K562 (cell line): ENCODE measurements at regions not wholly inside any gene's neighbourhood (a gene's known extent, or its start where the extent isn't known, plus 50 kb on each side); places are given as distances from the start of the nearest gene placed in this dataset.

ENCODE experiments used
- ATAC-seq: fragments of 200-7000 bp; cut with Tn5 transposase; 3 replicates; pipeline ENCODE4 v1.9.1; 2020; ENCODE audit warnings: moderate library complexity
- BruUV-seq: library from RNA; stranded (reverse); fragments of 400-500 nt; replicated peaks from 2 replicates; lab custom pipeline; 2021; lab: Mats Ljungman, UMichigan
- CTCF ChIA-PET: fragments of 300-600 bp; formaldehyde crosslinking; extraction: SDS; loops from one replicate; lab custom pipeline; 2021; ENCODE audit warnings: low intra/inter-chr PET ratio; lab: Yijun Ruan, JAX
- POLR2A ChIA-PET: fragments of 300-600, 350-650 bp; sonication (Branson Sonifier 250); formaldehyde crosslinking; extraction: SDS; loops from one replicate; lab custom pipeline; 2021; ENCODE audit warnings: antibody characterized with exemption, inconsistent platforms; lab: Yijun Ruan, JAX
- DNase-seq, 4 experiments: peaks; one replicate each; pipeline versions ENCODE4 v3.0.0 to v3.0.0-alpha.2; 2011 to 2018; ENCODE audit warnings: low spot score in 3 of 4, mixed read lengths in 3 of 4; ENCODE audit errors: extremely low read depth in 1 of 4
- FAIRE-seq: peaks from 2 replicates; lab custom pipeline; 2011; peaks lifted over from hg19 to GRCh38; lab: Jason Lieb, UNC
- H2AFZ ChIP-seq: 2 replicates; pipeline ENCODE4 v1.6.0; 2011; ENCODE audit warnings: low read depth, low read length, control low read depth, inconsistent platforms
- H3K27ac ChIP-seq: fragments of 200-600 bp; 3 replicates; pipeline ENCODE4 v1.8.0; 2011; ENCODE audit warnings: low read depth, mild to moderate bottlenecking, control low read depth, inconsistent platforms, low read length, moderate library complexity, mixed read lengths; ENCODE audit errors: extremely low read depth
- H3K27me3 ChIP-seq, 2 experiments: fragments of 300-600 bp in 1 of 2; 2 replicates in 1 of 2; 3 replicates in 1 of 2; pipeline versions ENCODE4 v1.6.0 to v1.8.0; 2011; ENCODE audit warnings: inconsistent platforms in 2 of 2, low read length in 2 of 2, mild to moderate bottlenecking in 1 of 2, mixed read lengths in 1 of 2, moderate library complexity in 1 of 2; ENCODE audit not compliant: control insufficient read depth in 2 of 2, insufficient read depth in 2 of 2
- H3K36me3 ChIP-seq: fragments of 300-600 bp; 3 replicates; pipeline ENCODE4 v1.8.0; 2011; ENCODE audit warnings: mild to moderate bottlenecking, low read length, inconsistent platforms; ENCODE audit not compliant: control insufficient read depth, insufficient read depth
- H3K4me1 ChIP-seq, 2 experiments: fragments of 200-600 bp in 1 of 2; replicated peaks in 1 of 2; 2 replicates in 1 of 2; 3 replicates in 1 of 2; pipeline versions ENCODE4 v1.5.1 to v1.8.0; 2011; ENCODE audit warnings: inconsistent platforms in 2 of 2, low read length in 2 of 2, mild to moderate bottlenecking in 1 of 2, mixed read lengths in 1 of 2, moderate library complexity in 1 of 2; ENCODE audit not compliant: control insufficient read depth in 2 of 2, insufficient read depth in 2 of 2
- H3K4me2 ChIP-seq: 2 replicates; pipeline ENCODE4 v1.6.1; 2011; ENCODE audit warnings: low read length, control low read depth, inconsistent platforms, mixed read lengths; ENCODE audit not compliant: insufficient read depth
- H3K4me3 ChIP-seq: fragments of 200-600 bp; sonication (generic), shearing (Covaris generic); 2 replicates; pipeline ENCODE4 v1.5.1; 2016; ENCODE audit warnings: control low read depth, inconsistent platforms
- H3K79me2 ChIP-seq: fragments of 200-600 bp; 3 replicates; pipeline ENCODE4 v1.8.0; 2011; ENCODE audit warnings: low read length, inconsistent platforms; ENCODE audit not compliant: control insufficient read depth, insufficient read depth
- H3K9ac ChIP-seq, 2 experiments: 2 replicates each; pipeline versions ENCODE4 v1.6.0 to v1.6.1; 2011; ENCODE audit warnings: low read depth in 2 of 2, low read length in 2 of 2, control low read depth in 1 of 2, inconsistent platforms in 1 of 2, mild to moderate bottlenecking in 1 of 2, mixed read lengths in 1 of 2; ENCODE audit not compliant: insufficient read depth in 1 of 2
- H3K9me1 ChIP-seq: one replicate; pipeline ENCODE4 v1.6.0; 2011; ENCODE audit warnings: inconsistent platforms, mild to moderate bottlenecking, low read length, moderate library complexity; ENCODE audit not compliant: control insufficient read depth, insufficient read depth
- H3K9me3 ChIP-seq: replicated peaks from 2 replicates; pipeline ENCODE4 v1.5.1; 2011; ENCODE audit warnings: low read depth, low read length, inconsistent platforms; ENCODE audit not compliant: control insufficient read depth, insufficient read depth
- H4K20me1 ChIP-seq: replicated peaks from 2 replicates; pipeline ENCODE4 v1.6.1; 2011; ENCODE audit warnings: low read length, inconsistent platforms, mixed read lengths; ENCODE audit not compliant: control insufficient read depth, insufficient read depth
- CREBBP ChIP-seq: IDR thresholded peaks from one replicate; pipeline ENCODE4 v1.6.1; 2012; ENCODE audit warnings: low read depth, mild to moderate bottlenecking, control low read depth, inconsistent platforms, low read length
- HNRNPUL1 ChIP-seq: fragments of 200-400 bp; formaldehyde crosslinking; IDR thresholded peaks from 2 replicates; pipeline ENCODE4 v1.6.1; 2017; ENCODE audit warnings: low read length
- NR1H2 ChIP-seq: sonication (generic); formaldehyde crosslinking; IDR thresholded peaks from 2 replicates; pipeline ENCODE4 v1.4.0; 2020; ENCODE audit warnings: mild to moderate bottlenecking, missing genetic modification reagents
- SPI1 ChIP-seq: IDR thresholded peaks from 2 replicates; pipeline ENCODE4 v1.6.1; 2011; ENCODE audit warnings: low read depth, low read length, control low read depth, borderline replicate concordance
- TRIM28 ChIP-seq: fragments of 450-650 bp; IDR thresholded peaks from 2 replicates; pipeline ENCODE4 v1.6.1; 2017
- U2AF2 ChIP-seq: fragments of 200-400 bp; formaldehyde crosslinking; optimal IDR thresholded peaks from 2 replicates; pipeline ENCODE3; 2017; ENCODE audit warnings: low read depth, mild to moderate bottlenecking, low read length
- ZFP30 ChIP-seq: fragments of 250-450 bp; sonication (Bioruptor Pico); IDR thresholded peaks from 2 replicates; pipeline ENCODE4 v1.8.0; 2022; ENCODE audit warnings: moderate library complexity, mild to moderate bottlenecking, inconsistent platforms, borderline replicate concordance
- ZNF282 ChIP-seq: sonication (generic); formaldehyde crosslinking; IDR thresholded peaks from 2 replicates; pipeline ENCODE4 v1.8.1; 2023; ENCODE audit warnings: missing genetic modification reagents
- WGBS: fragments of 100-300 bp; shearing (Covaris generic); methylation state at CpG from one replicate; pipeline ENCODE4 v1.1.6; 2016; ENCODE audit warnings: low coverage, mixed read lengths; ENCODE audit not compliant: insufficient coverage; ENCODE audit errors: missing lambda C conversion rate; 5-methylcytosine and 5-hydroxymethylcytosine counted together
- in situ Hi-C: fragments of 300-500 bp; cut with MboI; formaldehyde crosslinking; loops from 4 replicates; pipeline ENCODE4 v1.15.0; 2018; ENCODE audit warnings: inconsistent platforms, mixed read lengths
- intact Hi-C: fragments of 100-400 bp; cut with micrococcal nuclease; formaldehyde crosslinking; loops from 2 replicates; pipeline ENCODE4 v1.14.2; 2022
- TF ChIP-seq, protein P1 (sequence below): sonication (generic); formaldehyde crosslinking; IDR thresholded peaks from 2 replicates; pipeline ENCODE4 v1.8.1; 2023; ENCODE audit warnings: mild to moderate bottlenecking, missing genetic modification reagents
- TF ChIP-seq, protein P2 (sequence below): fragments of 200-800 bp; sonication (Bioruptor generic); IDR thresholded peaks from 2 replicates; pipeline ENCODE4 v1.6.1; 2016; ENCODE audit warnings: missing genetic modification characterization, missing compliant biosample characterization

DNA sequence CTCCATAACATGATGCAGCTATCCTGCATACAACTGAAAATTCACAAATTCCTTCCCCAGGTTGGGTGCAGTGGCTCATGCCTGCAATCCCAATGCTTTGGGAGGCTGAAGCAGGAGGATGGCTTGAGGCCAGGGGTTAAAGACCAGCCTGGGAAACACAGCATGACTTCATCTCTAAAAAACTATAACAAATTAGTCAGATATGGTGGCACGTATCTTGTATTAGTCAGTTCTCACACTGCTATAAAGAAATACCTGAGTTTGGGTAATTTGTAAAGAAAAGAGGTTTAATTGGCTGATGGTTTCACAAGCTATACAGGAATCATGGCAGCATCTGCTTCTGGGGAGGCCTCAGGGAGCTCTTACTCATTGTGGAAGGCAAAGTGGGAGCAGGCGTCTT is 56.4 kb upstream of the DAPK1 start:
- ATAC-seq (no peak), FAIRE-seq (no peak), DNase-seq (no peak)
- Histone ChIP-seq H3K9me3 (no peaks in the 10 kb centered on the region; the same call in 1 of the 2 replicates), H4K20me1 (no peaks in the 10 kb centered on the region), H2AFZ (no peak overlapping the region), H3K4me1 (peaks cover 0 to 7% of the 10 kb centered on the region in 2 experiments; a peak in 2 of 5 replicates), H3K4me3 (no peak overlapping the region), H3K27me3 (no peaks in the 10 kb centered on the region), H3K79me2 (no peaks in the 10 kb centered on the region), H3K27ac (no peak overlapping the region), H3K4me2 (no peak overlapping the region), H3K9me1 (peaks cover 2% of the 10 kb centered on the region), H3K36me3 (no peaks in the 10 kb centered on the region), H3K9ac (no peak overlapping the region)
- ChIA-PET CTCF (interaction anchor here (0.6 kb wide), 1 partner anchor 13 kb away, joined by 4 read pairs; no protein-coding TSS in a partner anchor), POLR2A (no interaction called here)
- in situ Hi-C loops: no loop called here
- 86% methylated on average over 2 of the region's 2 CpGs for WGBS
- intact Hi-C loops: no loop called here
- no TSS peak for BruUV-seq
- no peak for TF ChIP-seq ZFP30
- TF ChIP-seq ZNF282 (CRISPR knock-in tag): no peak
- TF ChIP-seq CREBBP: no peak
- TF ChIP-seq NR1H2: no peak
- no peak for TF ChIP-seq HNRNPUL1
- TF ChIP-seq TRIM28: no peak
- TF ChIP-seq SPI1: no peak
- no peak for TF ChIP-seq U2AF2

DNA sequence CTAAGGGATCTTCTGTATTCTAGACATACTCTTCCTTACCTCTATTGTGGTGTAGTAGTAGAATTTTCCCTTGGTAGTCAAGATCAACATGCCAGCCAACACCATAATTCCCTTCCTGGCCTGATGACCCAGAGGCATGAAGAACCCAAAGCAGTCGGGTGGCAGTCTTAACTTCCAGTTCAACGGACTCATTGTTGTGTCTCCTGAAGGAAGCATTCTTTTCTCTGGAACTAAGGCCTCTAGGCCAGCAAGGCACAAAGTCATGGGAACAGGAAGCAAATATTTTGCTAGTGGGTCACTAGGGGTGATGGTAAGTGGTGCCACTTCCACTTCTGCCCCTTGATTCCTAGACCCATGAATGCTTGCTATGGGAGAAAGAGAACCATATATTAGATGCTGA is 55.2 kb upstream of the DAPK1 start:
- H3K36me3 ChIP-seq: no peaks in the 10 kb centered on the region
- DNase-seq (no peak), FAIRE-seq (no peak), ATAC-seq (no peak)
- peaks cover 2% of the 10 kb centered on the region for H3K9me1 ChIP-seq
- in situ Hi-C loops: no loop called here
- 18% methylated on average over 2 of the region's 2 CpGs for WGBS
- H3K9me3 ChIP-seq: no peaks in the 10 kb centered on the region; the same call in 1 of the 2 replicates
- no peaks in the 10 kb centered on the region for H3K79me2 ChIP-seq
- no peak overlapping the region for H2AFZ ChIP-seq
- POLR2A ChIA-PET: interaction anchor here (0.7 kb wide), 1 partner anchor 157 kb away, joined by 3 read pairs; no protein-coding TSS in a partner anchor
- H3K9ac ChIP-seq: no peak overlapping the region
- no peaks in the 10 kb centered on the region for H4K20me1 ChIP-seq
- no peak overlapping the region for H3K27ac ChIP-seq
- no peak overlapping the region for H3K4me2 ChIP-seq
- no TSS peak for BruUV-seq
- CTCF ChIA-PET: no interaction called here
- peaks cover 0 to 7% of the 10 kb centered on the region in 2 experiments; a peak in 2 of 5 replicates for H3K4me1 ChIP-seq
- no peak overlapping the region for H3K4me3 ChIP-seq
- no peaks in the 10 kb centered on the region for H3K27me3 ChIP-seq
- intact Hi-C loops: no loop called here
- TF ChIP-seq, protein P1, sequence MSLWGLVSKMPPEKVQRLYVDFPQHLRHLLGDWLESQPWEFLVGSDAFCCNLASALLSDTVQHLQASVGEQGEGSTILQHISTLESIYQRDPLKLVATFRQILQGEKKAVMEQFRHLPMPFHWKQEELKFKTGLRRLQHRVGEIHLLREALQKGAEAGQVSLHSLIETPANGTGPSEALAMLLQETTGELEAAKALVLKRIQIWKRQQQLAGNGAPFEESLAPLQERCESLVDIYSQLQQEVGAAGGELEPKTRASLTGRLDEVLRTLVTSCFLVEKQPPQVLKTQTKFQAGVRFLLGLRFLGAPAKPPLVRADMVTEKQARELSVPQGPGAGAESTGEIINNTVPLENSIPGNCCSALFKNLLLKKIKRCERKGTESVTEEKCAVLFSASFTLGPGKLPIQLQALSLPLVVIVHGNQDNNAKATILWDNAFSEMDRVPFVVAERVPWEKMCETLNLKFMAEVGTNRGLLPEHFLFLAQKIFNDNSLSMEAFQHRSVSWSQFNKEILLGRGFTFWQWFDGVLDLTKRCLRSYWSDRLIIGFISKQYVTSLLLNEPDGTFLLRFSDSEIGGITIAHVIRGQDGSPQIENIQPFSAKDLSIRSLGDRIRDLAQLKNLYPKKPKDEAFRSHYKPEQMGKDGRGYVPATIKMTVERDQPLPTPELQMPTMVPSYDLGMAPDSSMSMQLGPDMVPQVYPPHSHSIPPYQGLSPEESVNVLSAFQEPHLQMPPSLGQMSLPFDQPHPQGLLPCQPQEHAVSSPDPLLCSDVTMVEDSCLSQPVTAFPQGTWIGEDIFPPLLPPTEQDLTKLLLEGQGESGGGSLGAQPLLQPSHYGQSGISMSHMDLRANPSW (CRISPR knock-in tag): no peak
- TF ChIP-seq, protein P2, sequence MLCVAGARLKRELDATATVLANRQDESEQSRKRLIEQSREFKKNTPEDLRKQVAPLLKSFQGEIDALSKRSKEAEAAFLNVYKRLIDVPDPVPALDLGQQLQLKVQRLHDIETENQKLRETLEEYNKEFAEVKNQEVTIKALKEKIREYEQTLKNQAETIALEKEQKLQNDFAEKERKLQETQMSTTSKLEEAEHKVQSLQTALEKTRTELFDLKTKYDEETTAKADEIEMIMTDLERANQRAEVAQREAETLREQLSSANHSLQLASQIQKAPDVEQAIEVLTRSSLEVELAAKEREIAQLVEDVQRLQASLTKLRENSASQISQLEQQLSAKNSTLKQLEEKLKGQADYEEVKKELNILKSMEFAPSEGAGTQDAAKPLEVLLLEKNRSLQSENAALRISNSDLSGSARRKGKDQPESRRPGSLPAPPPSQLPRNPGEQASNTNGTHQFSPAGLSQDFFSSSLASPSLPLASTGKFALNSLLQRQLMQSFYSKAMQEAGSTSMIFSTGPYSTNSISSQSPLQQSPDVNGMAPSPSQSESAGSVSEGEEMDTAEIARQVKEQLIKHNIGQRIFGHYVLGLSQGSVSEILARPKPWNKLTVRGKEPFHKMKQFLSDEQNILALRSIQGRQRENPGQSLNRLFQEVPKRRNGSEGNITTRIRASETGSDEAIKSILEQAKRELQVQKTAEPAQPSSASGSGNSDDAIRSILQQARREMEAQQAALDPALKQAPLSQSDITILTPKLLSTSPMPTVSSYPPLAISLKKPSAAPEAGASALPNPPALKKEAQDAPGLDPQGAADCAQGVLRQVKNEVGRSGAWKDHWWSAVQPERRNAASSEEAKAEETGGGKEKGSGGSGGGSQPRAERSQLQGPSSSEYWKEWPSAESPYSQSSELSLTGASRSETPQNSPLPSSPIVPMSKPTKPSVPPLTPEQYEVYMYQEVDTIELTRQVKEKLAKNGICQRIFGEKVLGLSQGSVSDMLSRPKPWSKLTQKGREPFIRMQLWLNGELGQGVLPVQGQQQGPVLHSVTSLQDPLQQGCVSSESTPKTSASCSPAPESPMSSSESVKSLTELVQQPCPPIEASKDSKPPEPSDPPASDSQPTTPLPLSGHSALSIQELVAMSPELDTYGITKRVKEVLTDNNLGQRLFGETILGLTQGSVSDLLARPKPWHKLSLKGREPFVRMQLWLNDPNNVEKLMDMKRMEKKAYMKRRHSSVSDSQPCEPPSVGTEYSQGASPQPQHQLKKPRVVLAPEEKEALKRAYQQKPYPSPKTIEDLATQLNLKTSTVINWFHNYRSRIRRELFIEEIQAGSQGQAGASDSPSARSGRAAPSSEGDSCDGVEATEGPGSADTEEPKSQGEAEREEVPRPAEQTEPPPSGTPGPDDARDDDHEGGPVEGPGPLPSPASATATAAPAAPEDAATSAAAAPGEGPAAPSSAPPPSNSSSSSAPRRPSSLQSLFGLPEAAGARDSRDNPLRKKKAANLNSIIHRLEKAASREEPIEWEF (CRISPR knock-in tag): no peak
